B cell (primary cell): ENCODE measurements at regions not wholly inside any gene's neighbourhood (a gene's known extent, or its start where the extent isn't known, plus 50 kb on each side); places are given as distances from the start of the nearest gene placed in this dataset.

Experiments used
- ATAC-seq: fragments of 200-7000 bp; cut with Tn5 transposase; one replicate; pipeline ENCODE4 v1.10.0; 2021; ENCODE audit warnings: low read depth, mild to moderate bottlenecking, moderate number of reproducible peaks, moderate library complexity
- CTCF ChIA-PET: fragments of 350-600 bp; sonication (Branson Sonifier 250); formaldehyde crosslinking; loops from one replicate; lab custom pipeline; 2021; ENCODE audit warnings: antibody characterized with exemption, inconsistent platforms; lab: Charles Lee
- POLR2A ChIA-PET: fragments of 350-600 bp; sonication (Branson Sonifier 250); formaldehyde crosslinking; loops from one replicate; lab custom pipeline; 2021; ENCODE audit warnings: antibody characterized with exemption; lab: Charles Lee
- DNase-seq: peaks from one replicate; pipeline ENCODE4 v3.0.0; 2013
- H2AFZ ChIP-seq: 2 replicates; pipeline ENCODE4 v1.6.1; 2012; ENCODE audit warnings: mild to moderate bottlenecking, low read depth, low read length; ENCODE audit not compliant: insufficient read depth, poor library complexity, severe bottlenecking
- H3K27ac ChIP-seq, 2 donors: 1 replicate in 1 of 2; 2 replicates in 1 of 2; pipeline ENCODE4 v1.5.1; 2012 to 2013; ENCODE audit warnings: low read length in 2 of 2, mild to moderate bottlenecking in 2 of 2, moderate library complexity in 1 of 2
- H3K27me3 ChIP-seq, 4 experiments: fragments of 200-600 bp in 1 of 4; sonication (generic) in 1 of 4; replicated peaks in 1 of 4; 1 replicate in 2 of 4; 2 replicates in 2 of 4; pipeline versions ENCODE4 v1.6.1 to v1.7.0; 2013 to 2016; ENCODE audit warnings: low read length in 3 of 4, mild to moderate bottlenecking in 2 of 4, mixed read lengths in 1 of 4, moderate library complexity in 1 of 4; ENCODE audit not compliant: insufficient read depth in 4 of 4, control insufficient read depth in 3 of 4; ENCODE audit errors: control extremely low read depth in 1 of 4
- H3K36me3 ChIP-seq, 2 experiments: replicated peaks in 1 of 2; 1 replicate in 1 of 2; 2 replicates in 1 of 2; pipeline versions ENCODE4 v1.6.1 to v1.7.1; 2013; ENCODE audit warnings: low read length in 1 of 2; ENCODE audit not compliant: insufficient read depth in 2 of 2, control insufficient read depth in 1 of 2; ENCODE audit errors: control extremely low read depth in 1 of 2, extremely low read depth in 1 of 2
- H3K4me1 ChIP-seq, 2 donors: fragments of 200-600 bp in 1 of 2; sonication (generic) in 1 of 2; 1 replicate in 1 of 2; 2 replicates in 1 of 2; pipeline versions ENCODE4 v1.5.1 to v1.6.1; 2013 to 2017; ENCODE audit warnings: low read length in 2 of 2; ENCODE audit not compliant: control insufficient read depth in 2 of 2, insufficient read depth in 2 of 2
- H3K4me2 ChIP-seq: replicated peaks from 2 replicates; pipeline ENCODE3; 2012; ENCODE audit warnings: mild to moderate bottlenecking, low read depth, low read length; ENCODE audit not compliant: poor library complexity, severe bottlenecking
- H3K4me3 ChIP-seq, 5 experiments: fragments of 200-600 bp in 1 of 5; sonication (generic) in 1 of 5; 1 replicate in 3 of 5; 2 replicates in 2 of 5; pipeline versions ENCODE4 v1.5.1 to v1.7.0; 2011 to 2016; ENCODE audit warnings: low read length in 4 of 5, mild to moderate bottlenecking in 4 of 5, low read depth in 2 of 5, control low read depth in 1 of 5, moderate library complexity in 1 of 5; ENCODE audit not compliant: insufficient read depth in 1 of 5; ENCODE audit errors: control extremely low read depth in 1 of 5, extremely low read depth in 1 of 5
- H3K79me2 ChIP-seq: fragments of 200-600 bp; sonication (generic); one replicate; pipeline ENCODE4 v1.6.0; 2016; ENCODE audit warnings: low read length; ENCODE audit not compliant: control insufficient read depth, insufficient read depth
- H3K9ac ChIP-seq: fragments of 200-600 bp; sonication (generic); 2 replicates; pipeline ENCODE4 v1.6.1; 2017; ENCODE audit warnings: mild to moderate bottlenecking, low read length, moderate library complexity
- H3K9me3 ChIP-seq, 3 donors: one replicate each; pipeline versions ENCODE4 v1.6.1 to v1.7.1; 2013; ENCODE audit warnings: low read length in 2 of 3; ENCODE audit not compliant: control insufficient read depth in 2 of 3, insufficient read depth in 1 of 3; ENCODE audit errors: control extremely low read depth in 1 of 3
- H4K20me1 ChIP-seq: 2 replicates; pipeline ENCODE4 v1.6.0; 2012; ENCODE audit warnings: mild to moderate bottlenecking, low read length; ENCODE audit not compliant: insufficient read depth, control insufficient read depth, poor library complexity, severe bottlenecking
- H3K27ac Mint-ChIP-seq: one replicate; pipeline ENCODE4 v1.8.0; 2021; ENCODE audit warnings: mixed read lengths
- H3K27me3 Mint-ChIP-seq: one replicate; pipeline ENCODE4 v1.8.0; 2021; ENCODE audit warnings: mixed read lengths
- H3K4me1 Mint-ChIP-seq: one replicate; pipeline ENCODE4 v1.8.0; 2021; ENCODE audit warnings: mixed read lengths
- H3K4me3 Mint-ChIP-seq: one replicate; pipeline ENCODE4 v1.8.0; 2021; ENCODE audit warnings: mixed read lengths
- H3K9me3 Mint-ChIP-seq: one replicate; pipeline ENCODE4 v1.8.0; 2022; ENCODE audit warnings: mixed read lengths; ENCODE audit not compliant: insufficient read depth
- CTCF ChIP-seq: fragments of 200-600 bp; IDR thresholded peaks from one replicate; pipeline ENCODE4 v1.8.0; 2022; ENCODE audit warnings: antibody characterized with exemption, mild to moderate bottlenecking
- EZH2 ChIP-seq: IDR thresholded peaks from 2 replicates; pipeline ENCODE4 v1.6.1; 2012; ENCODE audit warnings: borderline replicate concordance, low read depth, mild to moderate bottlenecking, moderate library complexity, low read length; ENCODE audit not compliant: insufficient read depth, poor library complexity, severe bottlenecking
- WGBS: methylation state at CpG from one replicate; pipeline ENCODE4 v1.1.5; 2013; ENCODE audit warnings: missing lambda C conversion rate; ENCODE audit not compliant: insufficient coverage; 5-methylcytosine and 5-hydroxymethylcytosine counted together
- intact Hi-C: fragments of 100-400 bp; cut with micrococcal nuclease; formaldehyde crosslinking; loops from one replicate; pipeline ENCODE4 v1.10.0; 2022

- TF ChIP-seq EZH2 (no peak), CTCF (no peak)
- CTCF ChIA-PET: no interaction called here
- H2AFZ ChIP-seq: no peak overlapping the region
- no peaks in the 10 kb centered on the region for H4K20me1 ChIP-seq
- no peaks in the 10 kb centered on the region for H3K4me1 Mint-ChIP-seq
- no peak overlapping the region for H3K4me2 ChIP-seq
- H3K27me3 Mint-ChIP-seq: no peaks in the 10 kb centered on the region
- no peaks in the 10 kb centered on the region for H3K27me3 ChIP-seq
- H3K36me3 ChIP-seq: no peaks in the 10 kb centered on the region
- ATAC-seq (no peak), DNase-seq (no peak)
- POLR2A ChIA-PET: no interaction called here
- intact Hi-C loops: no loop called here
- H3K9me3 ChIP-seq: peaks cover 0 to 3% (median 0%) of the 10 kb centered on the region in 3 donors
- no peaks in the 10 kb centered on the region for H3K79me2 ChIP-seq
- H3K9ac ChIP-seq: no peak overlapping the region
- H3K4me1 ChIP-seq: no peaks in the 10 kb centered on the region
- H3K9me3 Mint-ChIP-seq: no peaks in the 10 kb centered on the region
- H3K4me3 Mint-ChIP-seq: no peak overlapping the region
- H3K27ac ChIP-seq: no peak overlapping the region
- H3K4me3 ChIP-seq: no peak overlapping the region
- H3K27ac Mint-ChIP-seq: no peak overlapping the region
Observed at GRCh38 chr11:80349997-80350396, 909.2 kb upstream of the TENM4 start.

DNA sequence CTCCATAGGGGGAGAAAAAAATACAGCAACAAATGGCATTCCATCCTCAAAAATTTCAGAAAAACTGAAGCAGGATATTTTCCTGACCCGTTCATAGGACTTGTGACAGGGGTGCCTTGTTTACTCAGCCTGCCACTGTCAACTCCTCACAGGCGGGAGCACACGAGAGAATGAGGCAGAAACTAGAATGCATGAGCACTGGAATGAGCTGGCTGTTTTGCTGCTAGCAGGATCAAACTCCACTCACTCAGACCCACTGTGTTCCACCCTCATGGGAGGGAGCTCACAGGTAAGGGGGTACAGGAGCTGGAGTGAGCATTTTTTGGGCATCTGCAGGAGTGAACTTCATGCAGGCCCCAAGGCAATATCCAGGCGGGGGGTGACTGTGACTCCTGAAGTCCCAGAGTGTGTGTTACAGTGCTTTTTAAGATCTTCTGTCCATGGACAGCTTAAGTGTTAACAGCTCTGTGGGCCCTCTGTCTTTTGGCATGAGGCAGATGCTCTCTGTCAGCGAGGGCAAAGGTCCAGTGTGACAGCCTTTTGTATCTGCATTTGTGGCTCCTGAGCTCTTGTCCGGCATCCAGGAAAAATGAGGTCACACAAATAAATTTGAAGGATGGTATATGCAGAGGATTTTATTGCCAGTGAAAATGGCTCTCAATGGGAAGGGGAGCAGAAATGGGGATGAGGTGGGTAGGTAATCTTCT lies 905.7 kb upstream of the TENM4 start:
- Histone ChIP-seq H3K4me2 (no peak overlapping the region), H3K36me3 (no peaks in the 10 kb centered on the region), H2AFZ (no peak overlapping the region), H3K27ac (no peak overlapping the region), H4K20me1 (no peaks in the 10 kb centered on the region), H3K27me3 (no peaks in the 10 kb centered on the region), H3K79me2 (no peaks in the 10 kb centered on the region), H3K4me1 (no peaks in the 10 kb centered on the region), H3K9ac (no peak overlapping the region), H3K4me3 (no peak overlapping the region), H3K9me3 (peaks cover 0 to 3% (median 0%) of the 10 kb centered on the region in 3 donors)
- H3K4me3 Mint-ChIP-seq: no peak overlapping the region
- no peak for DNase-seq
- ATAC-seq: no peak
- H3K27me3 Mint-ChIP-seq: no peaks in the 10 kb centered on the region
- intact Hi-C loops: no loop called here
- CTCF ChIA-PET: no interaction called here
- 92% methylated on average over 6 of the region's 6 CpGs for whole genome bisulfite sequencing
- H3K9me3 Mint-ChIP-seq: no peaks in the 10 kb centered on the region
- POLR2A ChIA-PET: no interaction called here
- no peak for TF ChIP-seq CTCF
- TF ChIP-seq EZH2: no peak
- H3K4me1 Mint-ChIP-seq: no peaks in the 10 kb centered on the region
- H3K27ac Mint-ChIP-seq: no peak overlapping the region
